ENCODE measurements at regions not wholly inside any gene's neighbourhood (a gene's known extent, or its start where the extent isn't known, plus 50 kb on each side); places are given as distances from the start of the nearest gene placed in this dataset.
"Not testable (repeated sequence)": the region's sequence is repeated elsewhere in the genome, so short reads cannot be mapped to it uniquely, and the experiment has no call there.

- DNase-seq, result no peak
These were observed 62.5 kb upstream of the GBE1 start for GRCh38 chr3:81823882-81824395.

- DNase-seq, result no peak
These were observed 61.6 kb upstream of the GBE1 start for GRCh38 chr3:81823086-81823485.

- DNase-seq, result peak; percentile 7
These were observed 55.2 kb upstream of the GBE1 start for GRCh38 chr3:81816473-81817250.

- DNase-seq, result not testable (repeated sequence)
These were observed 50.7 kb upstream of the GBE1 start for GRCh38 chr3:81812098-81812497.

All from activated CD4-positive, alpha-beta T cell treated with anti-CD3 and anti-CD28 coated beads for 48 hours (primary cell).